Stimulated activated CD4-positive, alpha-beta T cell treated with anti-CD3 and anti-CD28 coated beads, Interleukin-1b, Interleukin-23, amount 100 ng/mL, for 4 hours (primary cell): ENCODE measurements at regions not wholly inside any gene's neighbourhood (a gene's known extent, or its start where the extent isn't known, plus 50 kb on each side); places are given as distances from the start of the nearest gene placed in this dataset.
A peak's percentile ranks its signal among the peaks of the same experiment; 100 is the strongest.
"Not testable (repeated sequence)": the region's sequence is repeated elsewhere in the genome, so short reads cannot be mapped to it uniquely, and the experiment has no call there.

ENCODE experiments used
- DNase-seq, 2 donors: peaks; one replicate each; pipeline ENCODE4 v3.0.0-alpha.2; 2020; ENCODE audit warnings: low read depth in 2 of 2

DNA sequence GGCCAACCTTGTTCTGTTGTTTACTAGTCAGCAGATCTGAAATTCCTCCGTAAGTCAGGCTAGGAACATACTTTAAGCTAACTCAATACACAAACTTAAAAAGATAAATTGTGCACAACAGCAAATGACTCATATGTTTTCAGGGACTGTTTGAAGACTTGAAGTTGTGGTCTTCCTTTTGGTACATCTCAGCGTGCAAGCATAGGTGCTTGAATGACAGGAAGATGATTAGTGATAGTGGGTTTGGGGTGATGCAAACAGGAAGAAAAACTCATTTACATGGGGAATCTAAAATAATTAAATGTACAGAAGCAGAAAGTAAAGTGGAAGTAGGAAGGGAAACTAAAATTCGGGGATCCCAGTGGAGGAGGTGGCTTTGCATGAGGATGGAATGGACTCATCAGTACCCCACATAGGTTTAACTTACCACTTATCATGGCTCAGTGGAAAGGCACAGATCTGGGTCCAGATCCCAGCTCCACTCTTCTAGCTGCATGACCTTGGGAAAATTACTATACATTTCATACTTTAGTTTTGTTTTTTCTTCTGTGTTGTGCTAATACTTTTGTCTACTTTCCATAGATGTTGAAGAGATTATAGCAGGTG lies 122.3 kb downstream of the XCL2 start:
- peak in 1 of 2 donors; percentile 21 for DNase-seq

DNA sequence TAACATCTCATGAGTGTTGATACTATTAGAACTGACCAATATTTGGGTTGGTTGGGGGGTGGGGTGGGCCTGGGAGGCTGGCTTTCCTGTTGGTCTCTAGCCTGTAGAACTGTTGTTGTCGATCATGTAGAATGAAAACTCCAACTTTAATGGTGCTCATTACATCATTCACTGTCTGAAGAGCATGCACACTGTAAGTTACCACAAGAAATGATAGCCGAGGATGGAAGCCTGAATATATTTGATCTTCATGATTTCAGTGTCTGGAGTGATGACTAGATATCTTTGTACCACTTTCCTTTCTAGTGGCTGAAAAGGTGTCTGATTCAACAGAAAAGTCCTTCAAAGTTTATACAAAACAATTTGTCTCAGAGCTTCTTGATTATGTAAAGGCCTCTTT lies 123.6 kb downstream of the XCL2 start:
- DNase-seq = no peak

DNA sequence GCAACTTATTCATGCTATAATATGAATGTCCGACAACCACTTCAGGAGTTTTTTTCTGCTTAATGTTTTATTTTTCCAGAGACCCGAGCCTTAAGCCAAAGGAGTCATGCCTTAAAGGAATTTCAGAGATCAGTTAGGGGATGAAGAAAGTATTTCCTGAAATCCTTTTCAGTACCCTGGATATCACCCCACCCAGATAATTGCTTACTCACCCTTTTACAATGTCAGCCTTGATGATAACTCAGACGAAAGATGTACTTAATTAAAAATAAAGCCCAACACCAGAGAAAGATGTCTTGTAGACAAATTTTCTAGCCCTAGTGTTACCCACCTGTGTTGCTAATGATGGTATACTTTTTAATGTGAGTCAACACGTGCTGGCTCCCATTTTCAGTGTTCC lies 124.1 kb downstream of the XCL2 start:
- DNase-seq = no peak

DNA sequence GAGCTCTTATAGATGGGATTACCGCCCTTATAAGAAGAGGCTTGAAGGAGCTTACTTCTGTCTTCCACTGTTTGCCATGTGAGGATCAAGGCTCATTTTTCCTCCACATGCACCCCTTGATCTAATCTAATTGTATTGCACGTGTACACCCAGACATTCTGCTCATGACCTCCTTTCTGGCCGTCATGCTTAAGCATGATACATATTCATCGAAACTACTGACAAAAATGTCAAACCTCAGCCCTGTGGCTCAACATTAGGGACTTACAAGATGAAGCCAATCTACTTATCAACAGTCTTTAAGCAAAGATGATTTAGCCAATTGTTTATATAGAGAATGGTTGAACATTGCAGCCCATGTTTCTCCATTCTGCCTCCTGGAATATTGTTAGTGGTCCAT lies 127.6 kb downstream of the XCL2 start:
- DNase-seq = no peak

DNA sequence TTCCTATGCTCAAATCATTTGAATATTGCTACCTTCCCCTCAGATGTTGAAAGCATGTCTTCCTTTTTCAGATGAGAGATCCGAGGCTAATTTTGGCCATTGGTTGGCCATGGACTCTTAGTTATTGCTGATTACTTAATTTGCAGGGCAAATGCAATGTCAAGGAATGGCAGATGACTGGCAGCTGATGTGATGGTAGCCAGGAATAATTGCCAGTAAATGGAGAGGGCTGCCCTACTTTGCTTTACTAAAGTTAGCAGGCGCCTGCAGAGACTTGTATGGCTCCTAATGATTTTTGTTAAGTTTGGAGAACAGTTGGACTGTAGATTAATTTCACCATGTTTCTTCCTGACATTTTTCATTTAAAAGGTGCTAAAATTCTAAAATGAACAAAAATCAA lies 128.9 kb downstream of the XCL2 start:
- no peak for DNase-seq

DNA sequence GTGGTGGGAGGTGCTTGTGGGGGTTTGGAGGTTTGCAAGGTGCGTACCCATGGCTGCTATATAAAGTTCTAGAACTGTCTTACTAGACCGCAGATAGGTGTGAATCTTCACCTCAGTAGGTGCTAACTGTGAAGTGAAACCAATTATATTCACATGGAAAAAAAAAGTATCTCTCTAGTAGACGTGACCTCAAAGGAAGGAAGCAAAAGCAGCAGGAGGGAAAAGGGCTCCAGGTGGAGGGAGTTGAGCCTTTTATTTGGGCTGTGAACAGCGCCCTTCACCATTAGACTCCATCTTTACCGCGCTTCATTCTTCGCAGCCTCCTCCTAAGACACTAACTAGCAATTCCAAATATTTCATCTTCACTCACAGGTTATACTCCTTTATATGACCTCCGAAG lies 129.8 kb downstream of the TBX19 start:
- DNase-seq = no peak

DNA sequence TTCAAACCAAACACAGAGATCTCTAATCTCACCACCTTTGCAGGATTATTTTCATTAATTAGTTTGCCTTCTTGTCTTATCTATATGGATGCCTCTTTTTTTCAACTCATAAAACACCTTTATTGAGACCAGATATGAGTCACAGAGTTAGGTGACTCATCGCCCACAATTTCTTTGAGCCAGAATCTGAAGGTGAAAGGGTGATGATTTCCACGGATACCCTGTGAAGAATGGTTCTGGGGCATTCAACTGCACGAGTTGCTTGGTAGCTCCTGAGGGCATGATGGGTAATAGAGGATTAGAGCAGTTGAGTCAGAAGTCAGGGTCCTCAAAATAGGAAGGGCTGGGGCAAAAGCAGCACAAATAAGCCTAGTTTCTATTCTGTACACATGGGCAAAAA lies 128.2 kb downstream of the TBX19 start:
- DNase-seq = peak; percentile 14 to 66

DNA sequence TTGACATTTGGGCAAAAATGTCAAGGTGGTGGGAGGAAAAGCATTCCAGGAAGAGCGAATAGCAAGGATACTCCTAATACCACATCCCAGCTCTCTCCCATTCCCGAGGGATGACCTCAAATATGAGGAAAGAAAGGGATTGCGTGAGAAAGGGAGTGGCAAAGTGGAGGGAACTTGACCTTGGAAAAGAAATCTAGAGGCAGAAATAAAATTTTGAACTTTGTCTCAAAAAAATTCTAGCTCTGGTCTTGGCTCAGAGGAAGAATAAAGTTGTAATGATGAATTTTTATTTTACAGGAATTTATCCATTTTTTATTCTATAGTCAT lies 127.8 kb downstream of the TBX19 start:
- DNase-seq = no peak

DNA sequence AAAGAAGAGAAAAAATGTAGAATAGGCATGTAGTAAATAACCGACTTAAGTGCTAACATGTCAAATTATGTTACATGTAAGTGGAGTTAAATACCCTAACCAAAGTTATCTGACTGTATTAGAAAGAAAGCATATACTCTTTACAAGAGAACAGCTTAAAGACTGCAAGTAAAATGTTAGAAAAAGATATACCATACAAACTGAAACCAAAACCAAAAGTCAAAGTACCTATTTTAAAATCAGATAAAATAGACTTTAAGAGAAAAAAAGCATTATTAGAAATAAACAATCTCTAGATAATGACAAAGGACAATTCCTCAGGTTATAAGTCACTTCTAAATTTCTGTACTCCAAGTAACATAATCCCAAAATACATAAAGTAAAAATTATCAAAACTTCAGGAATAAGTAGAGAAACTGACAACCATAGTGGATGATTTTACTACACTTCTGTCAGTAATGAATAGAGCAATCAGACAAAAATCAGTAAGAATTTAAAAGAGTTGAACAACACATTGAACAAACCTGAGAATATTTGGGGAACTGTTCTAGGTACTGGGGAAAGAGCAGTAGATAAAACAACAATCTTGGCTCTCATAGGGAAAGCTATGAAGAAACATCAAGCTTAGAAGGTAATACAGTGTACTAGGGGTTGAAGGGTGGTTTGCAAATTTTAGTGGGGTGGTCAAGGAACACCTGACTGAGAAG lies 127.3 kb downstream of the TBX19 start:
- DNase-seq = no peak

DNA sequence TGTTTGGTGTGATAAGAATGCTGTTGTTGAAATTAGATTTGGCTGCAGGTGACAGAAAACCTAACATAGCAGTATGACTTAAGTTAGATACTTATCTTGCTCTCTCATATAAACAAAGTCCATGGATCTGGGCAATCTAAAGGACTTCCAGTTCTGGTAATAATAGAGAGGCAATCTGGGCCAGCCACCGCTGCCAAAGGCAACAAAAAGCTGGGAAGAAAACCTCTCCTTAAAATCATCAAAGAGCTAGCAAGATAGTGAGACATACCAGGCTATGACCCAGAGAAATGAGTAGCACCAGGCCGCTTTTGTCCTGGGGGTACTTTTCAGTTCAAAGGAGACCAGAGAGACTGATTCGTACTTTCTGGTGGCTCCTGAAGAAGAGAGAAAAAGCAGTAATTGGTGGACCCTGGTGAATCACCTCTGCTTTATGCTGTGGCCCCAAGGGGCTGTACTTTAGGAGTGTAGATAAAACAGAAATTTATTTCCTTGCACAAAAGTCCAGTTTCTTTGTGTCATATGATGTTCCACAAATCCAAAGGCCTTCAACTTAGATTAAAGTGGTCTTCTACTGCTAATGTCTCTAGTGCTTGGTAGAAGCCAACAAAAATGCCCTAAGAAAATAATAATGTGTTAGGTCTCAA lies 125.4 kb downstream of the TBX19 start:
- no peak for DNase-seq

DNA sequence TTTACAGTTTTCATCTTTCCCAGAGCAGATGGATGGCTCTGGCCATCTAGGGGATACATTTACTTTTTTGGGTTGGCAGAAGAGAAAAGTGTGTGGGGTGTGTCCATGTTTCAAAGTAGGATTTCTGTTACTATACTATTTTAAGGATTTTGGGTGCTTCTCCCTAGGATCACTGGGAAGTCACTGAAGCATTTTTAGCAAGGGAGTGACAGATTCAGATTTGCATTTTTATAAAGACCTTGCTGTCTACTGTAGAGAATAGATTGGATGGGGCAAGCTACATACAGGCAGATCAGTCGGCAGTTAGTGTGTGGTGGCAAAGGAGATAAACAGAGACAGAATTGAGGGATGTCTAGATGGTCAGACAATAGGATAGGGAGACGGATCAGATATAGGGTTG lies 122.5 kb downstream of the TBX19 start:
- no peak for DNase-seq

DNA sequence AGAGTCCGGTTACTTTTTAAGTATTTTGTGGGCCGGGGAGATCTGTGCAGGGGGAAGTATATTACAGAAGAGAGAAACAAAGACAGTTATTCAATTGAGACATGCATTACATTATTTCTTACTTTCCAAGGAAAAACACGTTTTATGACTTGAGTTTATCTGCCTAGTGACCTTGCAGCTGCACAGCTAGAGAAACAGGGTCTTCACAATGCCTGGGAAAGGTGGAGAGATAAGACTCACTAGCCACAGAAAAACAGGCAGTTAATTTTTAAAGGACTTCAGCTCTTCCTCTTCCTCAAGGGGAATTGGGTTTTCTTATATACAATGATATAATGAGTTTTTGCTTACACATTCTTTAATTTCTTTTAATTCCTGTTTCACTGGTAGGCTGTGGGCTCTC lies 121.8 kb downstream of the TBX19 start:
- DNase-seq = not testable (repeated sequence)

DNA sequence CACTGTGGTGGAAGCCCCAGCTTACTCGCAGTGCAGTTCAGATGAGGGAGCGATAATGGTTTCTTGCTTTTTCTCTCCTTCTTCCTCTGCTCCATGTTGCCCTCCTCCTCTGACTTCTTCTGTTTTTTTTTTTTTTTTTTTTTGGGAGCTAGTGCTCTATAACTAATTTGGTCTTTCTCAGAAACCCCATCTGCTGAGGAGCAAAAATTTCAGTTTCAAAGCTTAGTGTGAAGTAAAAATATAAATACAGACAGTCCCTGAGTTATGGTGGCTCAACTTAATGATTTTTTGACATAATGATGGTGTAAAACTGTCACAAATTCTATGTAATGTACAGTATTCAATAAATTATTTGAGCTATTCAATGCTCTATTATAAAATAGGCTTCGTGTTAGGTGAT lies 120.7 kb downstream of the TBX19 start:
- DNase-seq = no peak

DNA sequence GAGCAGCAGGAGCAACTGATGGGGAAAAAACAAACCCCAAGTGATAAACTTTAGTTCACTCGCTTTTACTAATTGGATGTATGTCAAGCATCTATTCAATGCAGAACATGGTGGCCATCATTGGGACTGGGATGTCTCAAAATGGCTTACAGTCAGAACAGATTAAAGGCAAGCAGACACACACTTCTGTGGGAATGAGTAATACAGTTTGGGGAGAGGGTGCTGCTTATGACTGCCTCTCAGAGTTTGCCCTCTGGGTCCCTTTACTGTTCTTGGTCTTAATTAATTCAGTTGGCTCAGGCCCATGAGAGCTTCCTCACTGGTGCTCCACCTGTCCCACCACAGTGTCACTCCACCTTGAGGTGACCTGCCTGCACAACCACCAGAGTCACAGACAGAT lies 119.5 kb downstream of the TBX19 start:
- no peak for DNase-seq

DNA sequence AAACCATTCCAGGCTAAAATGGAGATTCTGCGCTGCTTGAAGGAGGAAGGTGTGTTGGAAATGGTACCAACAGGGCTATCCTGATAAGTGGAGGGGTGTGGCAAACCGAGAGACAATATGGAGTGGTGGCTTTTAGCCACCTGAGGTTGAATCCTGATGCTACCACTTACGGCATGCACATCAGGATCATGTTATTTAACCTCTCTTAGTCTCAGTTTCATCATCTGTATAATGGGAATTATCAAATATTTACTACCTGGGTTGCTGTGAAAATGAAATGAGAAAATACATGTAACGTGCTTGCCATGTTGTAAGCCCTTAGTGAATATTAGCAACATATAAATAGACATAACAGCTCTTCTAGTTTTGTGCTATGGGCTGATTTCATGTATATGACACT lies 117.1 kb downstream of the TBX19 start:
- no peak for DNase-seq

DNA sequence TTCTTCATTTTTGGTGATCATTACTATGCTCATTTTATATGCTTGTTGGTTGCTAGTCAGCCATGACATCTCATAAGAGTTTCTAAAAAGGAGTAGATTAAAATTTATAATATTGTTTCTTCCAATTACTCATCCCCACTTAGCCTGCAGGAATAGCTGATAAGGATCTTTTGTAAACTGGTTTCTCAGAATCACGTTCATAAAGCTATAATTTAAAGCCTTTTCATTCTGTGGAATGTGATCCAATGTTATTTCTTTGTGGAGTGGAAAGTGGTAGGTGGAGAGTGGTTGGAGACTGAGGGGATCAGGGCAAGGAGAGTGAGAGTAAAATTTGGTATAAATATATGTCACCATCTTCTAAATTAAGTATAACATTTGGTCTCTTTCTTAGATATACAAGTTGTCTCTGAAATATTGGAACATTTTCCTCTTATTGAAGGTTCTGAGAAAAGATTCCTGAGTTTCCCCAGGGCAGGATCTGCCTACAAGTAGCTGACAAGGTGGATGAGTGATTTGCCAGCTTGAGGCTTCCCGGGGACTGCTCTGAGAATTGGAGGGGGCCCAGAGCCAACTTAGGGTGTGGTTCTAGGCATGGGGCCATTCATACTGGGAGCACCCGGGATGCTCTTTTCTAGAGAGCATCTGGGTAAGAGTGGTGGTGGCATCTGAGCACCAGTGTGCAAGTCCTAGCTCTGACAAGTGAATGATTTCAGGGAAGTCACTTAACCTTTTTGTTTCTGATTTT lies 116.4 kb downstream of the TBX19 start:
- no peak for DNase-seq

DNA sequence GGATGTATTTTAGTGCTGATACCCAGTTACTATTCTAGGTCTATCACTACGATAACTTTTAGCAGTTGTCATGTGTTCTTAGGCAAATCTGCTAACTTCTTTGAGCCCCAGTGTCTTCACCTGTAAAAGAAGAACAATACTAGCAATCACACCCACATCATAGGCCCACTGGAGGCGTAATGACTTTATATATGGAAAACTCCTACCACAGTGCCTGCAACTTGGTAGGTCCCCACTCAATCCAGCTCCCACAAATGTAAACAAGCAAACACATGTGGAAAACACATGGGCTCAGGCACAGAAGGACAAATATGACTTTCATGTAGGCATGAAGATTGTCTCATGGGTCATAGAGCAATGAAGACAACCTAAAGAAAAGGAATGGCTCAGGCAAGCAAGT lies 115.8 kb downstream of the TBX19 start:
- no peak for DNase-seq

DNA sequence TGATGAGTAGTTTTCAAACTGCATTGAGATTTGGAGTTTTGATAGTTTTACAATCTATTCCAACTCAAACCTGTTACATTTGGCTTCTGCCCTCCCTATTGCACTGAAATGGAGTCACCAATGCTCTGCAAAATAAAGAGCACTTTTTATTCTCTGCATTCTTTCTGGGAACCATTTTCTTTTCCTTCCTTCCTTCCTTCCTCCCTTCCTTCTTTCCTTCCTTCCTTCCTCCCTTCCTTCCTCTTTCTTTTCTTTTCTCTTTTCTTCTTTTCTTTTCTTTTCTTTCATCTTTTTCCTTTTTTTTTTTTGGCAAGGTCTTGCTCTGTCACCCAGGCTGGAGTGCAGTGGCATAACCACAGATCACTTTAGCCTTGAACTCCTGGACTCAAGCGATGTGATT lies 114.2 kb downstream of the TBX19 start:
- DNase-seq = no peak

DNA sequence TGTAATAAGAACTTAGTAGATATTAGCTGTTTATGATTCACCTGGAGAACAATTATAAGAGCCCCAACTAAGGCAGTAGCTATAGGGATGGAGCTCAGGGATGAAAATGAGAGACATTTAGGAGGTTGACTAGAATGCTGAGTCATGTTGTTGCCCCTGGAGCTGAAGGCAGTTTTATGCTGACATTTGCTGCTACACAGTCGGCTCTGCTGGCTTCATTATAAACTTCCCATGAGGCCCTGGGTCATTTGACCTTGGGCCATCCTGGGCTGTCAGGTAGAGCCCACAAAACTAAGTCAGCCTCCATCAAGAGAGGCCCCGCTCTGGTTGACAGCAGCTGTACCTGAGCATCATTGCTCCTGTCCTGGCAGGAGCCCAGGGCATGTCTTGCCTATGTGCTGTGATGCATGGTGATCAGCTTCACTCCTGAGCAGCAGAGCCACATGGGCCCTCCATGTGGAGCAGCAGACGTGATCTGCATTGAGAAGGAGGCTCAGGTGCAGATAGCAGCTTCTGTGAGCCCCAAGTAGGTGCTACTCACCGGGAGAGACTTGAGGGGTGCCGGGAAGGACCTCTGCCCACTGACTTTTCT lies 112.4 kb downstream of the TBX19 start:
- no peak for DNase-seq

DNA sequence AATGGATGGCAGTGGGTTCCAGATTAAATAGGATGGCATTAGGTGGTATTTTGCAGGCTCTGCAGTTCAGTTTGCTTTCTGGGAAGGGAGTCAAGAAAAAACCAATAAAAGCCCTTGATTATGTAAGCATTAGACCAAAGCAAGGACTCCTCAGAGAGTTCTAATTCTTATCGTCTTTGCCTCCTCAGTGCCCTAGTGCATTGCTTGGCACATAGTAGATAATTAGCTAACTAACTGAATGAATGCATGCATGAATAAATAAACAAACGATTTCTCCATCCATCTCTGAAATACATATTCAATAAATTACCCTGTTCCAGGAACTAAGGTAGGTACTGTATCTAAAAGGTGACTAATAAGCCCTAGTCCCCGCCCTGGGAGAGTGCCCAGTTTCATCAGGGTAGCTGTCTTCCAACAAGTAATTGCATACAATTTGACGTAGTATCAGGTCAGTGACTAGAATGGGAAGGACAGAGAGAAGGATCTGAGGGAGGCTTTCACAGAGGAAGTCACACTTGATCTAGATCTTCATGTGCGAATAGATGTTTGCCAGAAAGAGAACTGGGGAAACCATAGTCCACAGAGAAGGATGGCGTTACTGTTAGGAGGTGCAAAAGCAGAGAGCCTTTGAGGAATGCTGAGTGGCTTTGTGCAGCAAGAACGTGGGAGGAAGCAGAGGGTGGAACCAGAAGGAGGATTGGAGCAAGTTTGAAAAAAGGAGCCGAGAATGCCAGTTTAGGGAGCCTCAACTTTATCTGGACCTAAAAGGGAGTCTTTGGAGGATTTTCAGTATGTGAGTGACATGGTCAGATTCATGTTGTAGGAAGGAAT lies 111.4 kb downstream of the TBX19 start:
- no peak for DNase-seq

DNA sequence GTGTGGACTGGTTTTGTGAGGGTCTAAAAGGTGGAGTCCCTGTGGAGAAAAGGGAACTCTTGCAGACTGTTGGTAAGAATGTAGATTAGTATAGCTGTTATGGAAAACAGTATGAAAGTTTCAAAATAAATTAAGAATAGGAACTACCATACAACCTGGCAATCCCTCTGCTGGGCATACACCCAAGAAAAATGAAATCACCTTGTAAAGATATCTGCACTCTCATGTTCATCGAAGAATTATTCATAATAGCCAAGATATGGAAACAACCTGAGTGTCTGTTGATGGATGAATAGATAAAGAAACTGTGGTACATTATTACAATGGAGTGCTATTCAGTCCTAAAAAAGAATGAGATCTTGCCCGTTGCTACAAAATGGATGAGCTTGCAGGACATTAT lies 109.6 kb downstream of the TBX19 start:
- no peak for DNase-seq
